IPS-20b (cell line): ENCODE measurements at regions not wholly inside any gene's neighbourhood (a gene's known extent, or its start where the extent isn't known, plus 50 kb on each side); places are given as distances from the start of the nearest gene placed in this dataset.

Experiments used
- H3K27ac ChIP-seq: one replicate; pipeline ENCODE4 v1.5.1; 2013; ENCODE audit warnings: low read length
- H3K27me3 ChIP-seq: 2 replicates; pipeline ENCODE4 v1.6.1; 2013; ENCODE audit warnings: mild to moderate bottlenecking, low read length, inconsistent platforms; ENCODE audit not compliant: insufficient read depth
- H3K36me3 ChIP-seq: 2 replicates; pipeline ENCODE4 v1.6.1; 2013; ENCODE audit warnings: low read depth, mild to moderate bottlenecking, inconsistent platforms, low read length, moderate library complexity; ENCODE audit not compliant: insufficient read depth
- H3K4me1 ChIP-seq: 2 replicates; pipeline ENCODE4 v1.6.1; 2013; ENCODE audit warnings: mild to moderate bottlenecking, control low read depth, inconsistent platforms, low read length, moderate library complexity; ENCODE audit not compliant: insufficient read depth
- H3K4me3 ChIP-seq: 2 replicates; pipeline ENCODE4 v1.5.1; 2013; ENCODE audit warnings: mild to moderate bottlenecking, low read length, inconsistent platforms
- H3K9ac ChIP-seq: 2 replicates; pipeline ENCODE4 v1.6.1; 2013; ENCODE audit warnings: low read depth, mild to moderate bottlenecking, inconsistent platforms, low read length, moderate library complexity
- H3K9me3 ChIP-seq: 2 replicates; pipeline ENCODE4 v1.6.1; 2013; ENCODE audit warnings: mild to moderate bottlenecking, low read depth, low read length, inconsistent platforms; ENCODE audit not compliant: insufficient read depth

GRCh38 chr2:4862031-4862430, 830.2 kb upstream of the SOX11 start:
- Histone ChIP-seq H3K27me3 (no peaks in the 10 kb centered on the region), H3K27ac (no peak overlapping the region), H3K36me3 (no peaks in the 10 kb centered on the region), H3K4me3 (no peak overlapping the region), H3K9ac (no peak overlapping the region), H3K4me1 (no peaks in the 10 kb centered on the region), H3K9me3 (no peaks in the 10 kb centered on the region)

DNA sequence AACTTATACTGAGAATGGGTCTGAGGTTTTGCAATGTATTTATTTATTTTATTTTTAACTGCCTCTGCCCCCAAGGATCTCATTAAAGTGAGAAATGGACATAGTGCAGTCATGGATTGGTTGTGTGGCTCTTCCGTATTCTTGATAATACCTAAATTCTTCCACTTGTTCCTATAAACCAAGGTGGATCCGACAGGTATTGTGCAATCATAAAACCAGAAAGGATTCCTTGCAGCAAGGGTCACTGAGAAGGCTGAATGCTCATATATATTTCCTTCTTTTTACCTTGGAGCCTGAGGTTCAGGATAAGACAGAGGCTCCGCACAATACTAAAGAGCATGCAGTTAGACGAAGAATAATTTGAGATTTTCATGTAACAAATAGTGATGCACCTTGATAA, 826.0 kb upstream of the SOX11 start:
- Histone ChIP-seq H3K9ac (no peak overlapping the region), H3K27me3 (no peaks in the 10 kb centered on the region), H3K36me3 (no peaks in the 10 kb centered on the region), H3K4me3 (no peak overlapping the region), H3K4me1 (no peaks in the 10 kb centered on the region), H3K9me3 (no peaks in the 10 kb centered on the region), H3K27ac (no peak overlapping the region)

GRCh38 chr2:4868466-4868865, 823.7 kb upstream of the SOX11 start:
- no peaks in the 10 kb centered on the region for H3K4me1 ChIP-seq
- no peak overlapping the region for H3K4me3 ChIP-seq
- no peaks in the 10 kb centered on the region for H3K9me3 ChIP-seq
- no peaks in the 10 kb centered on the region for H3K27me3 ChIP-seq
- no peak overlapping the region for H3K9ac ChIP-seq
- no peaks in the 10 kb centered on the region for H3K36me3 ChIP-seq
- no peak overlapping the region for H3K27ac ChIP-seq

GRCh38 chr2:4869154-4869553, 823.0 kb upstream of the SOX11 start:
- no peak overlapping the region for H3K27ac ChIP-seq
- no peaks in the 10 kb centered on the region for H3K9me3 ChIP-seq
- H3K9ac ChIP-seq = no peak overlapping the region
- H3K27me3 ChIP-seq = no peaks in the 10 kb centered on the region
- H3K36me3 ChIP-seq = no peaks in the 10 kb centered on the region
- H3K4me3 ChIP-seq = no peak overlapping the region
- H3K4me1 ChIP-seq = no peaks in the 10 kb centered on the region

GRCh38 chr2:4873364-4873763, 818.8 kb upstream of the SOX11 start:
- H3K27ac ChIP-seq = no peak overlapping the region
- H3K9me3 ChIP-seq = no peaks in the 10 kb centered on the region
- no peaks in the 10 kb centered on the region for H3K27me3 ChIP-seq

GRCh38 chr2:4873876-4874593, 818.1 kb upstream of the SOX11 start:
- Histone ChIP-seq H3K4me3 (no peak overlapping the region), H3K9me3 (no peaks in the 10 kb centered on the region), H3K9ac (no peak overlapping the region)

More at GRCh38 chr2:4873364-4873763, 818.8 kb upstream of the SOX11 start:
- no peaks in the 10 kb centered on the region for H3K36me3 ChIP-seq
- H3K4me1 ChIP-seq = no peaks in the 10 kb centered on the region
- H3K9ac ChIP-seq = no peak overlapping the region
- no peak overlapping the region for H3K4me3 ChIP-seq

DNA sequence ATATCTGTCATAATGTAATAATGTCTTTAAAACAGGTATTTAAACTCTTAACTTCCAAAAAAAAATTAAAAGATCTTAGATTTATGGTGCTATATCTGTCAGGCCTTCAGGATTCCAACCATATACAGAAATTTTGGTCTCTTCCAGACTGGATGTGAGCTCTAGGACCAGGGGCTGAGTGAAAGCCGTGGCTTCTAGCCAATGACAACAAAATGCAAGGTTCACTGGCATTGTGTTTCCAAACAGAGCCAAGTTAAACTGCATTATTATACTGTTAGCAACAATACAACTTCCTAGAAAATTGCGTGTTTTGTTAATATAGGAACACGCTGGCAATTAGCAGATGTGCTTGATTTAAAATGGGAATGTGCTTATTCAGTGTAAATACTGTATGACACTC, 809.8 kb upstream of the SOX11 start:
- no peaks in the 10 kb centered on the region for H3K9me3 ChIP-seq
- H3K27me3 ChIP-seq = no peaks in the 10 kb centered on the region
- no peaks in the 10 kb centered on the region for H3K36me3 ChIP-seq
- no peak overlapping the region for H3K9ac ChIP-seq
- no peak overlapping the region for H3K4me3 ChIP-seq
- no peaks in the 10 kb centered on the region for H3K4me1 ChIP-seq
- no peak overlapping the region for H3K27ac ChIP-seq

More at GRCh38 chr2:4873876-4874593, 818.1 kb upstream of the SOX11 start:
- Histone ChIP-seq H3K4me1 (no peaks in the 10 kb centered on the region), H3K27me3 (no peaks in the 10 kb centered on the region), H3K36me3 (no peaks in the 10 kb centered on the region), H3K27ac (no peak overlapping the region)

- Histone ChIP-seq H3K27ac (no peak overlapping the region), H3K36me3 (no peaks in the 10 kb centered on the region), H3K4me3 (no peak overlapping the region), H3K27me3 (no peaks in the 10 kb centered on the region), H3K9ac (no peak overlapping the region), H3K9me3 (no peaks in the 10 kb centered on the region), H3K4me1 (no peaks in the 10 kb centered on the region)
Measured at GRCh38 chr2:4882941-4883340, 809.2 kb upstream of the SOX11 start.

GRCh38 chr2:4883375-4883774, 808.8 kb upstream of the SOX11 start:
- no peaks in the 10 kb centered on the region for H3K9me3 ChIP-seq
- no peaks in the 10 kb centered on the region for H3K4me1 ChIP-seq
- H3K9ac ChIP-seq = no peak overlapping the region
- no peaks in the 10 kb centered on the region for H3K36me3 ChIP-seq
- no peaks in the 10 kb centered on the region for H3K27me3 ChIP-seq
- no peak overlapping the region for H3K27ac ChIP-seq
- no peak overlapping the region for H3K4me3 ChIP-seq

GRCh38 chr2:4884117-4884571, 808.0 kb upstream of the SOX11 start:
- no peak overlapping the region for H3K4me3 ChIP-seq
- no peak overlapping the region for H3K27ac ChIP-seq
- H3K27me3 ChIP-seq = no peaks in the 10 kb centered on the region
- H3K9ac ChIP-seq = no peak overlapping the region
- no peaks in the 10 kb centered on the region for H3K4me1 ChIP-seq
- no peaks in the 10 kb centered on the region for H3K36me3 ChIP-seq
- H3K9me3 ChIP-seq = no peaks in the 10 kb centered on the region

GRCh38 chr2:4891394-4891793, 800.8 kb upstream of the SOX11 start:
- Histone ChIP-seq H3K9me3 (no peaks in the 10 kb centered on the region), H3K4me1 (no peaks in the 10 kb centered on the region), H3K27me3 (no peaks in the 10 kb centered on the region), H3K4me3 (no peak overlapping the region), H3K36me3 (no peaks in the 10 kb centered on the region), H3K9ac (no peak overlapping the region), H3K27ac (no peak overlapping the region)

DNA sequence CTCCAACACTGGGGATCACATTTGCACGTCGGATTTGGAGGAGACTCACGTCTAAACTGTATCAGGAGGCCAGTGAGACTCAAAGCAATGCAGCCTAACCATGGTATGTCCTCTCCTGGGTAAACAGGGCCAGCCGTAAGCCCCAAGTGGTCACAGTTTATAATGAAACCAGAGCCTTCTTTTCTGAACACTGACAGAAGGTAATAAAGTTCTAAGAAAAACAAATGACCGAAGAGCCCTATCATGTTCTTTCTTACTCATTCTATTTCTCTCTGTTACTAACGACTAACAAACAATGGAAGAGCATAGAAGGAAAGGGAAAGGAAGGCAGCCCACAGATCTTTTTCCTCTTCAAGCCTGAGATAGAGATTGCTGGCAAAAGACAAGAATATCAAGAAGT, 796.8 kb upstream of the SOX11 start:
- H3K9me3 ChIP-seq = no peaks in the 10 kb centered on the region
- H3K4me3 ChIP-seq = no peak overlapping the region
- H3K9ac ChIP-seq = no peak overlapping the region
- no peaks in the 10 kb centered on the region for H3K36me3 ChIP-seq
- no peak overlapping the region for H3K27ac ChIP-seq
- H3K4me1 ChIP-seq = no peaks in the 10 kb centered on the region
- H3K27me3 ChIP-seq = no peaks in the 10 kb centered on the region
